ENCODE measurements at regions not wholly inside any gene's neighbourhood (a gene's known extent, or its start where the extent isn't known, plus 50 kb on each side); places are given as distances from the start of the nearest gene placed in this dataset.
"Not testable (repeated sequence)": the region's sequence is repeated elsewhere in the genome, so short reads cannot be mapped to it uniquely, and the experiment has no call there.

DNA sequence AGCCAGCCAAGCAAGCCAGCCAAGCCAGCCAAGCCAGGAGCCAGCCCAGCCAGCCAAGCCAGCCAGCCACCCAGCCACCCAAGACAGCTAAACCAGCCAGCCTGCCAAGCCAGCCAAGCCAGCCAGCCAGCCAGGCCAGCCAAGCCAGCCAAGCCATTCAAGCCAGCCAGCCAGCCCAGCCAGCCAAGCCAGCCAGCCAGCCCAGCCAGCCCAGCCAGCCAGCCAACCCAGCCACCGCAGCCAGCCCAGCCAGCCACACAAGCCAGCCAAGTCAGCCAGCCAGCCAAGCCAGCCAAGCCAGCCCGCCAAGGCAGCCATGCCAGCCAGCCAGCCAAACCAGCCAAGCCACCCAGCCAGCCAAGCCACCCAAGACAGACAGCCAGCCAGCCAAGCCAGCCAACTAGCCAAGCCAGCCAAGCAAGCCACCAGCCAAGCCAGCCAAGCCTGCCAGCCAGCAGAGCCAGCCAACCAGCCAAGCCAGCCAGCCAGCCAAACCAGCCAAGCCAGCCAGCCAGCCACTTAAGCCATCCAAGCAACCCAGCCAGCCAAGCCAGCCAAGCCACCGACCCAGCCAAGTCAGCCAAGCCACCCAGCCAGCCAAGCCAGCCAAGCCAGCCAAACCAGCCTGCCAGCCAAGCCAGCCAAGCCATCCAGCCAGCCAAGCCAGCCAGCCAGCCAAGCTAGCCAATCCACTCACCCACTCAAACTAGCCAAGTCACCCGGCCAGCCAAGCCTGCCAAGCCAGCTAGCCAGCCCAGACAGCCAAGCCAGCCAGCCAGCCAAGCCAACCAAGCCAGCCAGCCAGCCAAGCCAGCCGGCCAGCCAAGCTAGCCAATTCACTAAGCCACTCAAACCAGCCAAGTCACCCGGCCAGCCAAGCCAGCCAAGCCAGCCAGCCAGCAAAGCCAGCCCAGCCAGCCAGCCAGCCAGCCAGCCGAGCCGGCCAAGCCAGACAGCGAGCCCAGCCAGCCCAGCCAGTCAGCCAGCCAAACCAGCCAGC is 328.8 kb upstream of the PLGLB2 start:
- TF ChIP-seq, protein P1, sequence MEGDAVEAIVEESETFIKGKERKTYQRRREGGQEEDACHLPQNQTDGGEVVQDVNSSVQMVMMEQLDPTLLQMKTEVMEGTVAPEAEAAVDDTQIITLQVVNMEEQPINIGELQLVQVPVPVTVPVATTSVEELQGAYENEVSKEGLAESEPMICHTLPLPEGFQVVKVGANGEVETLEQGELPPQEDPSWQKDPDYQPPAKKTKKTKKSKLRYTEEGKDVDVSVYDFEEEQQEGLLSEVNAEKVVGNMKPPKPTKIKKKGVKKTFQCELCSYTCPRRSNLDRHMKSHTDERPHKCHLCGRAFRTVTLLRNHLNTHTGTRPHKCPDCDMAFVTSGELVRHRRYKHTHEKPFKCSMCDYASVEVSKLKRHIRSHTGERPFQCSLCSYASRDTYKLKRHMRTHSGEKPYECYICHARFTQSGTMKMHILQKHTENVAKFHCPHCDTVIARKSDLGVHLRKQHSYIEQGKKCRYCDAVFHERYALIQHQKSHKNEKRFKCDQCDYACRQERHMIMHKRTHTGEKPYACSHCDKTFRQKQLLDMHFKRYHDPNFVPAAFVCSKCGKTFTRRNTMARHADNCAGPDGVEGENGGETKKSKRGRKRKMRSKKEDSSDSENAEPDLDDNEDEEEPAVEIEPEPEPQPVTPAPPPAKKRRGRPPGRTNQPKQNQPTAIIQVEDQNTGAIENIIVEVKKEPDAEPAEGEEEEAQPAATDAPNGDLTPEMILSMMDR (IDR thresholded peaks at IDR 0.05) = not testable (repeated sequence)
- not testable (repeated sequence) for TF ChIP-seq POLR2A (IDR thresholded peaks at IDR 0.05)

Data from right lobe of liver (tissue), 4 donors.